ENCODE measurements at regions not wholly inside any gene's neighbourhood (a gene's known extent, or its start where the extent isn't known, plus 50 kb on each side); places are given as distances from the start of the nearest gene placed in this dataset.
A peak's percentile ranks its signal among the peaks of the same experiment; 100 is the strongest.

DNA sequence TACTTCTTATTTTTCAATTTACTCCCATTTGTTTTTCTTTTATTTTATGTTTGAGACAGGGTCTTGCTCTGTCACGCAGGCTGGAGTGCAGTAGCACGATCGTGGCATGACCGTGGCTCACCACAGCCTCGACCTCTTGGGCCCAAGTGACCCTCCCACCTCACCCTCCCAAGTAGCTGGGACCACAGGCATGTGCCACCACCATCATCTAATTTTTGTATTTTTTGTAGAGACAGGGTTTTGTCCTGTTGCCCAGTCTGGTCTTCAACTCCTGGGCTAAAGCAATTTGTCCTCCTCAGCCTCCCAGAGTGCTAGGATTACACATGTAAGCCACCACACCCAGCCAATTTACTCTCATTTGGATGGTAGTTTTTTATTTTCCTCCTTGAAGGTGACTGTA, 679.3 kb upstream of the CCDC179 start:
- TF ChIP-seq, protein P1, sequence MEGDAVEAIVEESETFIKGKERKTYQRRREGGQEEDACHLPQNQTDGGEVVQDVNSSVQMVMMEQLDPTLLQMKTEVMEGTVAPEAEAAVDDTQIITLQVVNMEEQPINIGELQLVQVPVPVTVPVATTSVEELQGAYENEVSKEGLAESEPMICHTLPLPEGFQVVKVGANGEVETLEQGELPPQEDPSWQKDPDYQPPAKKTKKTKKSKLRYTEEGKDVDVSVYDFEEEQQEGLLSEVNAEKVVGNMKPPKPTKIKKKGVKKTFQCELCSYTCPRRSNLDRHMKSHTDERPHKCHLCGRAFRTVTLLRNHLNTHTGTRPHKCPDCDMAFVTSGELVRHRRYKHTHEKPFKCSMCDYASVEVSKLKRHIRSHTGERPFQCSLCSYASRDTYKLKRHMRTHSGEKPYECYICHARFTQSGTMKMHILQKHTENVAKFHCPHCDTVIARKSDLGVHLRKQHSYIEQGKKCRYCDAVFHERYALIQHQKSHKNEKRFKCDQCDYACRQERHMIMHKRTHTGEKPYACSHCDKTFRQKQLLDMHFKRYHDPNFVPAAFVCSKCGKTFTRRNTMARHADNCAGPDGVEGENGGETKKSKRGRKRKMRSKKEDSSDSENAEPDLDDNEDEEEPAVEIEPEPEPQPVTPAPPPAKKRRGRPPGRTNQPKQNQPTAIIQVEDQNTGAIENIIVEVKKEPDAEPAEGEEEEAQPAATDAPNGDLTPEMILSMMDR (IDR thresholded peaks at IDR 0.05), result no peak
- DNase-seq (ENCODE audit: low spot score), result no peak
- H3K4me3 ChIP-seq, result no peak overlapping the region
- H3K27ac ChIP-seq, result no peak overlapping the region

- no peak for DNase-seq (ENCODE audit: low spot score)
- Histone ChIP-seq H3K27ac (no peak overlapping the region), H3K4me3 (no peak overlapping the region)
- TF ChIP-seq, protein P1 (IDR thresholded peaks at IDR 0.05), result peak; percentile 29
Observed at GRCh38 chr11:23540101-23540561, 679.9 kb upstream of the CCDC179 start.

DNA sequence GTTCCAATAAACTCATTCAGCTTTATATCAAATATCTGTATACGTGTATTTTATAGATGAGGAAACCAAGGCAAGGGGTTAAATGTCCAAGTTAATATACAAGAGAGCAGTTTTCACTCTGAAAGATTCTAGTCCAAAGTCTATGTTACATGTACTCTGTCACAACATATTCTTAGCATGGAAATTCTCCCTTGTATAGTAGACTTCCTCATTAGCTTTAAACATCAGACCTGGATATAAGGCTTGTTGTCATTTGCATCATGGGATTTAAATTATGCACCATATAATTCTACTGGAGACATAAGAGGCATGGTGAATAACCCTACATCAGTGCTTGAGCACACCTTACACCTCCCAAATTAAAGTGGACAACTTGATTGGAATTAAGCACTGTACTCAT, 681.9 kb upstream of the CCDC179 start:
- Histone ChIP-seq H3K4me3 (no peak overlapping the region), H3K27ac (no peak overlapping the region)
- DNase-seq (ENCODE audit: low spot score), result no peak
- TF ChIP-seq, protein P1 (IDR thresholded peaks at IDR 0.05), result no peak

DNA sequence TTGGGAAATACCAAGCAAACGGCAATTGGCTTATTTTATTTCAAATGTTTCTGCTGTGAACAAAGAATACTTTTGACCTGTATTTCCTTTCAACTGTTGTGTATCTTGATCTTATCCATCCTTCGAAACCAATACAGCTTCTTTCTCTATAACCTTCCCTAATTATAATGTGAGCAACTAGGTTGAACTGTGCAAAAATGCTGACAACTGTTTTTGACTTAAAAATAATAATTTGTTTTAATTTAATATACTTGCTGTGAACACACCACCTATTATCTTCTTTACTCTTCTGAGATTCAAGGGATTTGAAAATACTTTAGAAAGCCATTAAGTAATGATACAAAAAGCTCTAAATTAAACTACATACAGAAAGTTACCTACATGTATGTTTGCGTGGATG, 682.5 kb upstream of the CCDC179 start:
- TF ChIP-seq, protein P1 (IDR thresholded peaks at IDR 0.05), result no peak
- Histone ChIP-seq H3K4me3 (no peak overlapping the region), H3K27ac (no peak overlapping the region)
- no peak for DNase-seq (ENCODE audit: low spot score)

- TF ChIP-seq, protein P1 (IDR thresholded peaks at IDR 0.05), result no peak
- H3K27ac ChIP-seq, result no peak overlapping the region
- no peak overlapping the region for H3K4me3 ChIP-seq
- DNase-seq (ENCODE audit: low spot score), result no peak
Observed at GRCh38 chr11:23543651-23544222, 683.5 kb upstream of the CCDC179 start.

DNA sequence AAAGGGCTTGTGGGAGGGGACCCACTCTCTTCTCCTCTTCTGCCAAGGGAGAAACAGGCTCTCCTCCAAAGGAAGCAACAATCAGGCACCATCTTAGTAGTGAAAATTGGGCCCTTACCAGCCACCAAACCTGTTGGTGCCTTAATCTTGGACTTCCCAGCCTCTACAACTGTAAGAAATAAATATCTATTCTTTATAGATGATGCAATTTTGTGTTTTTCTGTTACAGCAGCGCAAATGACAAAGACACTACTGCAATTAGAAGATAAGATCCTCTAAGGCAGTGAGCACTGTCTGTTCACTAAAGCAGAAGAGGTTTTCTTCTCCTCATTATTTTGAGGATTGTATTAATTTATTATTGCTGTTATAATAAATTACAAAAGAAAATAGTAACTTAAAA, 691.4 kb upstream of the CCDC179 start:
- no peak for DNase-seq (ENCODE audit: low spot score)
- H3K27ac ChIP-seq, result no peak overlapping the region
- no peak overlapping the region for H3K4me3 ChIP-seq
- TF ChIP-seq, protein P1 (IDR thresholded peaks at IDR 0.05), result no peak

DNA sequence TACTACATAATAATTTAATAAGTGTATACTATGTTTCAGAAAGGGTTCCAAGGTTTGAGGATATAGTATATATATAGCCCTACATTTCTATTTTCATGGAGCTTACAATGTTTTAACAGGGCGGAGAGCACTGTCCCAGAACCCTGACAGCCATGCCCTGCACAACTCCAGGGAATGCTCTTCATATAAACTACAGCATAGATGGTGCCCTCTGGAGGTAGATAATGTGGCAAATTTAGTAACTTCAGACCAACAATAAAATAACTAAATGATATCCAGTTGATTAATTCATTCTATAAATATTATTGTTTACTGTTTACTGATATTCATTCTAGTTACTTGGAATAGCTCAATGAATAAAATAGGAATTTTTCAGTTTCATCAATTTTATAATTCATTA, 693.7 kb upstream of the CCDC179 start:
- TF ChIP-seq, protein P1 (IDR thresholded peaks at IDR 0.05), result no peak
- no peak for DNase-seq (ENCODE audit: low spot score)
- Histone ChIP-seq H3K4me3 (no peak overlapping the region), H3K27ac (no peak overlapping the region)

Data from coronary artery (tissue), 2 donors.